DMS114 treated with DMSO at 0.1 percent for 48 hours (cell line): ENCODE measurements at regions not wholly inside any gene's neighbourhood (a gene's known extent, or its start where the extent isn't known, plus 50 kb on each side); places are given as distances from the start of the nearest gene placed in this dataset.
"Not testable (repeated sequence)": the region's sequence is repeated elsewhere in the genome, so short reads cannot be mapped to it uniquely, and the experiment has no call there.

Source experiments
- DNase-seq: peaks from one replicate; lab custom pipeline; 2025; ENCODE audit not compliant: unreplicated experiment; lab: John Stamatoyannopoulos, UW

DNA sequence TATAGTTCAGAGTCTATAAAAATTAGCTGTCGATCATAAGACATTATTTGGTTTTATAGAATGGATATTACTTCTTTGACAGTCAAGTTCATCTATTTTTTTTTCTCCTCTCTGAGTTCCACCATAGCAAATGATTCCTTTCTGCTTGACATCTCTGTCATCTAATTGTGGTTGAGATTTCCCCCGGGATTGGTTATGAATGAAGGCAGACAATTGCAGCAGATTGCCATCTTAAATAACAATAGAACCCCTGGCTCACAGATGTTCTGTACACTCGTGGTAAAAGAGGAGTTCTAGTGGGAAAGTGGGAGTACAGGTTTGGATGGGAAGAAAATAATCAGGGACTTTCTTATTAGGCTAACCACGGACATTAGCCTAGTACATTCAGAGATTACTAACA lies 292.1 kb upstream of the NRXN1 start:
- DNase-seq = no peak

DNA sequence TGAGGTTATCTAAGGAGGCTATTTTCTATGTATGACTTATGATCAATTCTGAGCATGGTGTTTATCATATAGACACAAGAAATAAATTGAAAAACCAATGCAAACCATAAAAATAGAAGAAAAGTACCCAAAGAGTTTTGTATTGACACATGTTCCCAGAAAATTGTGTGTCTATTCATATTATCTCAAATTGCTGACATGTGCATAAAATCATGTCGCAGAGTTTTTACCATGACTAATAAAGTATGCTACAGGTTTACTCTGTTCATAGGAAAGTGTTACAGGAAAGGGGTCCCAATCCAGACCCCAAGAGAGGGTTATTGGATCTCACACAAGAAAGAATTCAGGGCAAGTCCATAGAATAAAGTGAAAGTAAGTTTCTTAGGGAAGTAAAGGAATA lies 290.7 kb upstream of the NRXN1 start:
- no peak for DNase-seq

DNA sequence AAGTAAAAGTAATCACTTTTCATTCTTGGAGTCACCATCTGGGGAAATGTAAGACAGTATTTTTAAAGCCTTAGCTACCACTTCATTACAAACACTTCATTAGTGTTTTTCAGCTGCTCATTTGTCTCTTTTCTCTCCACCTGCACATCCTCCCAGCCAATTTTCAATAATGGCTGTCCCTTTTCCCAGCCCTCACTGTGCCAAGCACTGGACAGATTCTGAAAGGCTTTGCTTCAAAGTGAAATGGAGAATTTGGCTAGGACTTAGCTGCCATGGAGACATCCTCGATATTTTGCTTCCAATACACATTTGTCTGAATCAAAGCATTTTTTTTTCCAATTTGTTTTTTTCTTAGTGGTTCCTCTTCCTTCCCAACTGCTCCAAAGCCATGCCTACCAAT lies 272.4 kb upstream of the NRXN1 start:
- DNase-seq = no peak

DNA sequence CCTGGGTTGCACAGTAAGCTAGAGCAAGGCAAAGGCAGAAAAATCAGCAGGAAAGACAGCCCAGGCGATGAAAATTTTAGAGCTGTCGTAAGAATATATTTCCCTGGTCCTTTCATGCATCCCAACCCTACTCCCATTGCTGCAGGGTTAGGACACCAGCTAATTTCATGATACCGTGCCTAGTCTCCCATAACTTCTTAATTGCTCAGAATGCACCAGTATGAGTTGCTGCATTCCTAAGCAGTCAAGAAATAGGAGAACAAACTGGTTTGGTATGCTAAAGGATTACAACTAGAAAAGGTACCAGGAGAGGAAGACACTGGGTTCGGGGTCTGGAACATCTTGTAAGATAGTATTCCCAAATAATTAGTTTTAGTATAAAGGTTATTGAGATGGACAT lies 269.4 kb upstream of the NRXN1 start:
- no peak for DNase-seq

DNA sequence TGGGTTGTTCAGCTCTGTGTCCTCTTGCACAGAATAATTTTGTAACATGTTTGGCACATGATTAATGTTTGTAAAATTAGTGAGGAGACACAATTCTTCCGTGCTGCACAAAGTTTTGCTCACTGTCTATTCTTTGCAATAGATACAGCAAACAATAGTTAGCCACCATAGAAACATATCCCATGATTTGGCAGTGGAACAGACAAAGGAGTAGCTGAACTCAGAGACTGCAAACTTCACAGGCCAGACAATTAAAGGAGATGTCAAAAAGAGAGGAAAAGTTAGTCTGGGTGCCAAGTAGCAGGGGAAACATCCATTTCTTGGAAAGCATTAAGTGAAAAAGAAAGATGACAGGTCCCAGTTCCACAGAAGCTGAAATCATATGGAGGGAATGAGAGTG lies 267.4 kb upstream of the NRXN1 start:
- DNase-seq = no peak

DNA sequence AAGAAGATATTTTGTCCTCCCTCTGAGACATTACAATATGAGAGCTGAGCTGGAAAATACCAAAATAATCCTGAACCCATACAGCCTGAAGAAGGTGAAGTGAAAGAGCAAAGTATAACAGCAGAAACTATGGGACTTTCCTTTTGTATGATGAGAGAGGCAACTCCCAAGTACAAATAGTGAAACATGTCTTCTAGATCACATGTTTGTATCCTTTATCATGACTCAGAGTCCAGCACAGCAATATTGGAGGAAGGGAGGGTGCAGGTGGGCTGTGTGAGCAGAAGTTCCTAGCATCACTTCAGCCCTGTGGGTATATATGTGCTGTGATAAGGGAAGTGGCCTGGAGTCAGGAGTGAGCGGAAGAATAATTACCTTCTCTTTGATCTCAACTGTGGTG lies 265.6 kb upstream of the NRXN1 start:
- no peak for DNase-seq

DNA sequence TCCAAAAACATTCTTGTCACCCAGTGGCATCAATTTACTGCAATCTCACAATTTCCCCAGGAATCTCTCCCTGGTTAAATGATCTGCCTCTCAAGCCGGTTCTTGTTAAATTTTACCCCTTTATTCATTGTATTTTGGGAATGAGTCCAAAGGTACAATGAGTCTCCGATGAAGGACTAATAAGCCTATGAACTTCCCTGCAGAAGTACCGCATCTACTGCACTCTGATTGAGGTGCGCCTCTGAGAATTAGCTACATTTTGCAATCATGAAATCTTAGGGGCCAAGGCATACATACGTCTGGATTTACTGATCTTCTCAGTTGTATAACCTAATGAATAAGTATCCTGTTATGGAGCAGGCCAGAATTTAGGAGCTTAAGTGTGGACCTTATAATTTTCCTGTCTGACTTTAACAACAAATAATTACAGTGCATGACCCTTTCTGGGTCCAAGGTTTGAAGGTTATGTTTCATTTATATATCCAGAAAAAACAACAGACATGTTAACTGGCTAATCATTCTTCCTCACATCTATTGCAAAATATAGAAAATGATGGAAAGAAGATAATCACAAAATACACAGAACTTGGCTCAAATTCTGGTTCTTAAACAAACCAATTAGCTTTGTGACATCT lies 261.8 kb upstream of the NRXN1 start:
- no peak for DNase-seq

DNA sequence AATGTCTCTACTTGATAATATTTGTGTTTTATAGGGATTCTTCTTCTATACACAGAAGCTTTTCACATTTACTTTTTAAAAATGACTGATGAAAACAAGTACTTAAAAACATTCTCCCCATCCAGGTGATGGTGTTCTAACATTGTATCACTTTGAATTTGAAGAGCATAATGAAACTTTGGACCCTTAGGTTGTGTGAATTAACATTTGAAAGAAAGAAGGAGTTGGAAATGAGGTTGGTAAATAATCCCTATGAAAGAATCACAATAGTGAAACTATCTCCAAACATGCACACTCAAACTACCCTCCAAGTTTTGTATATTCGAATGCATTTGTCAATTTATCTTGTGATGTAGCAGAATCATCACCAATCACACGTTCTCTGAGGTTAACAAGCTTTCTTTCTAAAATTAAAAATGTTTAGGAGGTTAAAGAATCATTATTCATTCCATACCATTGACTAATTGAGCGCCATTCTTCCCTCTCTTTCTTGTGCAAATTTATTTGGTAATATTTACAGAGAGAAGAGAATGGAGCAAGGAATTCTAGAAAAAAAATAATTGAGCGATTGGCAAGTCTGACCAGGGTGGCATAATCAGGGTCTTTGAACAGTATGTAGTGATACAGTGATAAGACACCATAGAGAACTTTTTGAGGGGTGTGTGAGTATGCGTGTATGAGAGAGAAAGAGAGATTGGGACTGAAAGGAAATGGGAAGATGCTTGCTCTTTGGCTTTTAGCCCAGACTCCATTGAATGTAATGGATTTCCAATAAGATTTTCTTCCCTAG lies 260.0 kb upstream of the NRXN1 start:
- no peak for DNase-seq

DNA sequence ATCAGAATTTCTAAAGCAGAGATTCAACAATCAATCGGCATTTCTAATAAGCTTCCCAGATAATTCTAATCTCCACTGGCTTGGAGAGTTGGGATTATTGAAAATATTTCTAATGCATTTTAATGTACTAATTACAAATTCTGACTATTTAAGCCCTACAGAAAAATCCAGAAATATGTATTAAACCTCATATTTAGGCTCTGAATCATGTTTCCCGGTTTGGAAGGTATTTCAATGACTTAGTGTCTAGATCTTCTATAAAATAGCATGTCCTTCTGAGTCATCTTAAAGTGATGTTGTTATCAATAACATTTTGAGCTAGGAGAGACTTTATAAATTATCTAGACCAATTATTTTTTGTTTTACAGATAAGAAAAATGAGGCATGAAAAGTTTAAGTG lies 258.8 kb upstream of the NRXN1 start:
- no peak for DNase-seq

DNA sequence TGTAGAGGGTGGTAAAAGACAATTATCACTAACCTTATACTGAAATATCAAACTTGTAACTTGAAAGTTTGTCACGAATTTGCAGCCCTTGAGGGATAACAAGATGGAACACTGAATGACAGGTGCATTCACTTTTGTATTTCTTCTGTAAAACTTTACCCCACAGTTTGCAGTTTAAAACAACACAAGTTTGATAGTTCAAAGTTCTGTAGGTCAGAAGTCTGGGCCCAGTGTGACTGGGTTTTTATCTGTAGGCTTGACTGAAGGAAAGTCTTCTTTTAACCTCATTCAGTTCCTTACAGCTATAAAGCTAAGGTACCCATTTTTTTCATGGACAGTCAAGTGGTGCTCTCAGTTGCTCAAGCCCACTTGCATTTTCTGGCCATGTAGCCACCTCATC lies 257.1 kb upstream of the NRXN1 start:
- DNase-seq = no peak

DNA sequence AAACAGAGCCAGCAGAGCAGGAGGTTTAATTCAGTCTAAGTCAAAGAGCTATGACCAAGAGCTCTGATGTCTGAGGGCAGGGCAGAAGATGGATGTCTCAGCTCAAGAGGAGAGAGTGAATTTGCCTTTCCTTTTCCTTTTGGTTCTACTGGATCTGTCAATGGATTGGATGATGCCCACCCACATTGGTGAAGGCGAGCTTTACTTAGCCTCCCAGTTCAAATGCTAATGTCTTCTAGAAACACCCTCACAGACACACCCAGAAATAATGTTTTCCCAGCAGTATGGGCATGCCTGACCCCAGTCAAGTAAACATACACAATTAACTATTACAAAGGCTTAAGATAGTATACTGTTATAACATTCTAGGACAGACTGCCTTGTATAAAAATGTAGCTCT lies 236.3 kb upstream of the NRXN1 start:
- no peak for DNase-seq

DNA sequence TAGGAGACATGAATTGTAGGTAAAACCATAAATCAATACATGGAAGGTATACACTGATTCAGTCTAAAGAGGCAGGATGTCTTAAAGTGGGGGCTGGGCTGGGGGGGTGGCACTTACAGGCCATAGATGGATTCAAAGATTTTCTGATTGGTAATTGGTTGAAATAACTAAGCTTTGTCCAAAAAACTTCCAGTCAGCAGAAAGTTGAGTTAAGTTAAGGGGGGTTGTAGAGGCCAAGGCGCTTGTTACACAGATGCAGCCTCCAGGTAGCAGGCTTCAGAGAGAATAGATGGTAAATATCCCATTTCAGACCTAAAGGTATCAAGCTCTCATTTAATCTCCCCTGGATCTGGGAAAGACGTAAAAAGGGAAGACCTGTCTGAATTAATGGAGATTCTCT lies 233.6 kb upstream of the NRXN1 start:
- no peak for DNase-seq

DNA sequence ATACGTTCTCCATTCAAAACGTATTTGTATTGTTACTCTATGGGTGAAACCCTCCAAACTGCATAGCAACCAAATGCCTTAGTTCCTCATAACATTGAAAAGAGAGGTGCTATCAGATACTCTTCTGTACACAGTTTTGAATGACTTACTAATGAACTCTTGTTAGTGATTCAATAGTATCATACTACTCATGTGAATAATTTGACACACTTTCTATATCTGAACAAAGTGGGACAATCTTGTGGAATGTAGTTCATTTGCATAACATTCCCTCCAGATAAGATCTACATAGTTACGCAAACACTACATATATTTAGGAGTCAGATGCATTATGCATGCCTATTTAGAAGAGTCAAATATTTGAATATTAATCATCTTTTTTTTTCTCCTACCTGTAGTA lies 232.0 kb upstream of the NRXN1 start:
- DNase-seq = no peak

DNA sequence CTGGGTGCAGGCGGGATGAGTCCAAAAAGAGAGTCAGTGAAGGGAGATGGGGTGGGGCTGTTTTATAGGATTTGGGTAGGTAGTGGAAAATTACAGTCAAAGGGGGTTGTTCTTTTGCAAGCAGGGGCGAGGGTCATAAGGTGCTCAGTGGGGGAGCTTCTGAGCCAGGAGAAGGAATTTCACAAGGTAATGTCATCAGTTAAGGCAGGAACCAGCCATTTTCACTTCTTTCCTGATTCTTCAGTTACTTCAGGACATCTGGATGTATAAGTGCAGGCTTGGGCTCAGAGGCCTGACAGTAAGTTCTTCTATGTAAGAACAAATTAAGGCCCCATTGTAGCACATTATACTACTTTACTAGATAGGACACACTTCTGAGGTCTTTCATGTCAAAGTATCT lies 231.2 kb upstream of the NRXN1 start:
- DNase-seq = not testable (repeated sequence)

DNA sequence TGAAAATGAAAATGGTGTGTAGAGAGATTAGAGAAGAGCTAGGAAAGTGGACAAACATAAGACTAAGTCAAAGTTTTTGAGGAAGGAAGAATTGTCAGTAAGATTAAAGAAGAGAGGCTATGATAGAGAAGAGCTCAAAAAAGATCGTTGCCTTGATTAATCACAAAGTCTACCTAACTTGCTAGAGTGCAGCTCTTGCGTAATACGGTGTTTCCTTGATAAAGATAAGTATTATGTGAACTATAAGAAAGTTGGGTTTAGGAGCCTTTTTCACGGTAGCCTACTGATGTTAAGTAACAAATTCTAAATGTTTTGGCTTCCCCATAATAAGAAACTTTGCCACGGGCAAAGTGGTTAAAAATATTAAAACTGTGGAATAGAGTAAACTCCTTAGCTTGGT lies 226.4 kb upstream of the NRXN1 start:
- no peak for DNase-seq

DNA sequence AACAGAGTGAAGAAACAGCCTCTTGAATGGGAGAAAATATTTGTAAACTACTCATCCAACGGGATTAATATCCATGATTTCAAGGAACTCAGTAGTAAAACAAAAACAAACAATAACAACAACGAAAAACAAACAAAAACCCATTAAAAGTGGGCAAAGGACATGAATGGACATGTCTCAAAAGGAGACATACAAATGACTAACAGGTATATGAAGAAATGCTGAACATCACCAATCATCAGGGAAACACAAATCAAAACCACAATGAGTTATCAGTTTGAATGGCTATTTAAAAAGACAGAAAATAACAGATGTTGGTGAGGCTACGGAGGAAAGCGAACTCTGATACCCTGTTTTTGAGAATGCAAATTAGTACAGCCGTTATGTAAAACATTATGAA lies 224.8 kb upstream of the NRXN1 start:
- no peak for DNase-seq

DNA sequence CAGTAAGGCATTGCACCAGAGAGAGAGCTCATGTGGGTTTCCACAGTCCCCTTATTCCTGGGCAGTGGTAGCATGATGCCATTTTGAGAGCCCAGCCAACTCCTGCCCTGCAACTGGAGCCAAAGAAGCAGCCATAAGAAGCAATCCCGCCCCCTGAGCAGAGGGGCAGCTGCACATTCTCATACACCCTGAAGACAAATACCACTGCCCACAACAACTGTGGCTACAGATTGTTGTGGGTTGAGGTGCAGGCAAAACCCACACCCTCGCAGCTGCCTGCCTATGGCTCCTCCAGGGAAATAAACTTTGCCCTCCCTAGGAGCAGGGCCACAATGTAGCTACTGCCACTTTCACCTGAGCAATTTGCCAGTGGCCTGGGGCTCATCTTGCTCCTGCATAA lies 219.4 kb upstream of the NRXN1 start:
- no peak for DNase-seq

DNA sequence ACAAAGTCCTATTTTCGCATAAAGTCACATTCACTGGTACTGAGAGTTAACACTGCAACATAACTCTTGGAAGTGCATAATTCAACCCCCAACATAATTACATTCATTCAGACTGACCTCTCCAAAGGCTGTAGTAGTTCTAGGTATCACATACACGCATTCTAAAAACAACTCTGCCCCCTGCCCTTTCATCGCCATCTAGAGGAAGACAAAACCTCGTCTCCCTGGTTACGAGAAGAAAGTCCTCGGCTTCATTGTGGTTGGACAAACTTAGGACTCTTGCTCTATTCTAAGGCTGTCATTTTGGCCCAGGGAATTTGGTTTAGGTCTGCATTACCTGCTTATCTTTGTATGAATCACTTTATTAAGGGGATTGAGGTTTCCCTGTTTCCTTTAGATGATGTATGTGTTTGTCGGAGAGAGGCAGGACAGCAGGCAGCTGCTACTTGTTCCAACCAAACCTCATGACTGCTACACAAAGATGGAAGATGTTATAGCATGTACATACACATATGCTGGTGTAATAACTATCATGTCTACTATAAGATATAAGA lies 215.4 kb upstream of the NRXN1 start:
- DNase-seq = no peak

DNA sequence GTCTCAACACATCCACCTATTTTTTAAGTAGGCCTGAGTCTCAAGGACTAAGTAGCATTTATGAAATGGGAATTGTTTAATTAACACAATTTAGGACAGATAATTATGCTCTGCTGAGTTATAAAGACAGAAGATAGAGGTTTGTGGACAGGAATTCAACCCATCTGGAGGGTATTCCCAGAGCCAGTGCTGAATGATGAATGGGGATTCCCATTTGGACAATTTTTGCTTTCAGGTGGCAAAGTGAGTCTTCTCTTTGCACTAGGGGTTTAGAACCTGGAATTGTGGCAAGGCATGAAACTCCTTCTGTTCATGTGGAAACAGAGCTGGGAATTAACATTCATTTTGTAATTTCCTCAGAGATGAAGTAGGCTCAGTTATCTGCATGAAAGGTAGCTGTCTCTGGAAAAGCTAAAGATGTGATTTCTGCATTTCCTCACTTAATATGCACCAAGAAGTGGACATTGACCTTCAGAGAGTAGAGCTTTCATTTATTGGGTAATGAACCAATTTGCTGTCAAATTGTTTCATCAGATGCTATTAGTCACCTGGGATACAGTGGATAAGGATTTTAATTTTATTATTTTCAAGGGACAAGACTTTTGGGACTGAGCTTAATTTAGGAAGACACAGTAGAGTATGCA lies 212.1 kb upstream of the NRXN1 start:
- DNase-seq = no peak

DNA sequence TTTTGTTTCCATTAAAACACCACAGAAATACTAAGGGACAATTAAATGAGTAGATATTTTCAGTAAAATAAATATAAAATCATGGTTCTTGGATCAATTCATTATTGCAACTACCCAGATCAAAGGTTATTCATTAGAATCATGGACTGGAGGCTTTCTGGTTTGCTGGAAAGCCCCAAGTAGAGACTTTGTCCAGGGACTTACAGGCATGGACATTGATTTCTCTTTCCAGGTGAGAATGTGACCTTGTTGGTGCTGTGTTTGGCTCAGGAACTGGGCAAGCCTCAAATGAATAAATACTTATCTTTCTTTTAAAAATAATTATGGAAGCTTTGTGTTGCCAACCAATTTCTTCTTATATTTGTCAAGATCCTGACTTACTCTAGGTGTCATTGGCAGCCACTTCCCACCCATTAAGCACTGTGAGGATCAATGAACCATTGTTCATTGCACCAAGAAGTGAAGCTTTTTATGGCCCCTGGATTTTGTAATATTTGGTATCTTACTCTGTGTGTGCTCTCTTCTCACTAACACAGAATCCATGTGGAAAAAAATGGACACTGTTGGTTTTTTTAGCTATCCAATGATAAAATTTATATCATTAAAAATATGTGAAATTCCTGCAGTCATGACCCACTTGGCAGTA lies 205.8 kb upstream of the NRXN1 start:
- no peak for DNase-seq

DNA sequence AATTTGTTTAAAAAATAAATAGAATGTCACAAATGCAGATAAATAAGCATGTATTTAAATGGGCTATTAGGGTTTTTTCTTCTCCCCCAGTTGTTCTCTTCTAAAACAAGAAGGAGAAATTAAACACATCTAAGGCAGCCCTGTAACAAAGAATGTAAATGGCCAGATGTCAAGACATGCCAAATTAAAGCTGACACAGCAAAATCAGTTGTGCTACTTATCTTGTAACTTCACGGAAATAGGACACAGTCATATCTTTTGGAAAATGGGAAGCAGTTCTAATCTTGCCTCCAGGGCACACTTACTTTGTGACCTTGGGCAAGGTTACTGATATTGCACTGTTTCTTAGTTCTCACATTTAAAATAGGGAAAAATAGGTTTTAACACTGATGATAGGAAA lies 200.1 kb upstream of the NRXN1 start:
- no peak for DNase-seq

DNA sequence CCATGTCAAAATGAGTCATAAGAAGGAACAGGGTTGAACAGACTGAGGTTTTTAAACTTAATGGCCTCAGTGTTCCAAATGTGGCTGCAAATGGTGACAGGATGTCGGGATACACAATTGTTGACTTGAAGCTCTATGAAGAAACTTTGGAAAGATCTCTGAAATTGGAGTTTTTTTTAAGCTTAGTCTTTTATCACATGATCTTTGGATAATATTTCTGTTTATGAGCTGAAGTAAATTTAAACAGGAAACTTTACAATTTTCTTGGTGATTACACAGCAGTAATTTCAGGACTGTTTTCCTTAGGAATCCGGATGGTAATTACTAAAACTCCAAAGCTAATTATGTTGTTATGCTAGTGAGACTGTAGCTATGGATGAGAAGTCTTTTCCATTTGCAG lies 199.1 kb upstream of the NRXN1 start:
- no peak for DNase-seq
